ENCODE measurements at regions not wholly inside any gene's neighbourhood (a gene's known extent, or its start where the extent isn't known, plus 50 kb on each side); places are given as distances from the start of the nearest gene placed in this dataset.

GRCh38 chr3:168197162-168197561 is 101.4 kb upstream of the GOLIM4 start:
- no peak overlapping the region for H3K4me3 ChIP-seq (ENCODE audit: low read depth, low read length)
- H3K27ac ChIP-seq = no peak overlapping the region
- no peaks in the 10 kb centered on the region for H3K4me1 ChIP-seq
- H3K9me3 ChIP-seq (ENCODE audit: control insufficient read depth, low read length) = no peaks in the 10 kb centered on the region
- no peak overlapping the region for H3K9ac ChIP-seq
- no peak overlapping the region for H2AFZ ChIP-seq
- H3K79me2 ChIP-seq = no peaks in the 10 kb centered on the region
- no peak overlapping the region for H3K4me2 ChIP-seq (ENCODE audit: low read length)
- no peaks in the 10 kb centered on the region for H3K27me3 ChIP-seq (ENCODE audit: control insufficient read depth, insufficient read depth, low read length)
- no peaks in the 10 kb centered on the region for H3K36me3 ChIP-seq (ENCODE audit: control insufficient read depth, insufficient read depth, low read length)
- no peak for TF ChIP-seq CTCF (IDR thresholded peaks at IDR 0.05)

GRCh38 chr3:168191856-168192255 is 96.1 kb upstream of the GOLIM4 start:
- no peaks in the 10 kb centered on the region for H3K9me3 ChIP-seq (ENCODE audit: control insufficient read depth, low read length)
- H3K4me1 ChIP-seq = no peaks in the 10 kb centered on the region
- no peak overlapping the region for H2AFZ ChIP-seq
- no peak overlapping the region for H3K27ac ChIP-seq
- no peak overlapping the region for H3K4me2 ChIP-seq (ENCODE audit: low read length)
- no peak for TF ChIP-seq CTCF (IDR thresholded peaks at IDR 0.05)
- no peak overlapping the region for H3K9ac ChIP-seq
- no peaks in the 10 kb centered on the region for H3K27me3 ChIP-seq (ENCODE audit: control insufficient read depth, insufficient read depth, low read length)
- no peaks in the 10 kb centered on the region for H3K79me2 ChIP-seq
- no peaks in the 10 kb centered on the region for H3K36me3 ChIP-seq (ENCODE audit: control insufficient read depth, insufficient read depth, low read length)
- no peak overlapping the region for H3K4me3 ChIP-seq (ENCODE audit: low read depth, low read length)

- no peak for TF ChIP-seq CTCF (IDR thresholded peaks at IDR 0.05)
- no peak overlapping the region for H2AFZ ChIP-seq
- H3K4me3 ChIP-seq (ENCODE audit: low read depth, low read length) = no peak overlapping the region
- no peaks in the 10 kb centered on the region for H3K36me3 ChIP-seq (ENCODE audit: control insufficient read depth, insufficient read depth, low read length)
- no peak overlapping the region for H3K4me2 ChIP-seq (ENCODE audit: low read length)
- H3K27me3 ChIP-seq (ENCODE audit: control insufficient read depth, insufficient read depth, low read length) = no peaks in the 10 kb centered on the region
- H3K27ac ChIP-seq = no peak overlapping the region
- H3K9me3 ChIP-seq (ENCODE audit: control insufficient read depth, low read length) = no peaks in the 10 kb centered on the region
- no peaks in the 10 kb centered on the region for H3K4me1 ChIP-seq
- H3K79me2 ChIP-seq = no peaks in the 10 kb centered on the region
- H3K9ac ChIP-seq = no peak overlapping the region
Measured at GRCh38 chr3:168187233-168187632, 91.5 kb upstream of the GOLIM4 start.

GRCh38 chr3:168186293-168186983 is 90.7 kb upstream of the GOLIM4 start:
- Histone ChIP-seq H3K9me3 (ENCODE audit: control insufficient read depth, low read length) (no peaks in the 10 kb centered on the region), H3K36me3 (ENCODE audit: control insufficient read depth, insufficient read depth, low read length) (no peaks in the 10 kb centered on the region), H3K27me3 (ENCODE audit: control insufficient read depth, insufficient read depth, low read length) (no peaks in the 10 kb centered on the region), H3K9ac (no peak overlapping the region), H3K4me2 (ENCODE audit: low read length) (no peak overlapping the region), H3K4me3 (ENCODE audit: low read depth, low read length) (no peak overlapping the region), H3K79me2 (no peaks in the 10 kb centered on the region), H3K27ac (no peak overlapping the region), H2AFZ (no peak overlapping the region), H3K4me1 (no peaks in the 10 kb centered on the region)
- no peak for TF ChIP-seq CTCF (IDR thresholded peaks at IDR 0.05)

- H3K4me1 ChIP-seq = no peaks in the 10 kb centered on the region
- H3K4me3 ChIP-seq (ENCODE audit: low read depth, low read length) = no peak overlapping the region
- H3K9me3 ChIP-seq (ENCODE audit: control insufficient read depth, low read length) = no peaks in the 10 kb centered on the region
- no peaks in the 10 kb centered on the region for H3K27me3 ChIP-seq (ENCODE audit: control insufficient read depth, insufficient read depth, low read length)
- no peak overlapping the region for H2AFZ ChIP-seq
- no peak overlapping the region for H3K4me2 ChIP-seq (ENCODE audit: low read length)
- H3K9ac ChIP-seq = no peak overlapping the region
- H3K79me2 ChIP-seq = no peaks in the 10 kb centered on the region
- no peaks in the 10 kb centered on the region for H3K36me3 ChIP-seq (ENCODE audit: control insufficient read depth, insufficient read depth, low read length)
- H3K27ac ChIP-seq = no peak overlapping the region
- no peak for TF ChIP-seq CTCF (IDR thresholded peaks at IDR 0.05)
Measured at GRCh38 chr3:168183774-168184173, 88.0 kb upstream of the GOLIM4 start.

All from parathyroid adenoma (tissue), 2 donors.